Panc1 (cell line): ENCODE measurements at regions not wholly inside any gene's neighbourhood (a gene's known extent, or its start where the extent isn't known, plus 50 kb on each side); places are given as distances from the start of the nearest gene placed in this dataset.

Experiments used
- ATAC-seq: fragments of 200-7000 bp; cut with Tn5 transposase; 2 replicates; pipeline ENCODE4 v1.9.1; 2020; ENCODE audit warnings: mild to moderate bottlenecking, moderate library complexity
- BruUV-seq: library from RNA; stranded (reverse); fragments of 400-500 nt; replicated peaks from 2 replicates; lab custom pipeline; 2021; lab: Mats Ljungman, UMichigan
- CTCF ChIA-PET: fragments of 300-600 bp; sonication (Branson Sonifier 250); formaldehyde crosslinking; loops from one replicate; lab custom pipeline; 2022; ENCODE audit warnings: antibody characterized with exemption; lab: Charles Lee
- POLR2A ChIA-PET: fragments of 300-600 bp; sonication (Branson Sonifier 250); formaldehyde crosslinking; loops from one replicate; lab custom pipeline; 2022; ENCODE audit warnings: antibody characterized with exemption; lab: Charles Lee
- DNase-seq: peaks from one replicate; pipeline ENCODE4 v3.0.0-alpha.2; 2010; ENCODE audit warnings: low read depth, low spot score
- H3K27ac ChIP-seq: 2 replicates; pipeline ENCODE4 v1.5.1; 2011; ENCODE audit warnings: mild to moderate bottlenecking, low read length, inconsistent platforms
- H3K27me3 ChIP-seq: fragments of 200-500 bp; sonication (Bioruptor generic); 2 replicates; pipeline ENCODE4 v1.6.0; 2014; ENCODE audit warnings: low read length, inconsistent platforms; ENCODE audit not compliant: control insufficient read depth, insufficient read depth
- H3K36me3 ChIP-seq: fragments of 200-500 bp; sonication (Bioruptor generic); 2 replicates; pipeline ENCODE4 v1.5.1; 2014; ENCODE audit warnings: inconsistent platforms, mild to moderate bottlenecking, low read length, moderate library complexity; ENCODE audit not compliant: control insufficient read depth, insufficient read depth
- H3K4me1 ChIP-seq: 2 replicates; pipeline ENCODE4 v1.5.1; 2011; ENCODE audit warnings: inconsistent platforms, mild to moderate bottlenecking, low read length, moderate library complexity; ENCODE audit not compliant: control insufficient read depth, insufficient read depth
- H3K4me3 ChIP-seq, 2 experiments: 2 replicates each; pipeline ENCODE4 v1.5.1; 2011 to 2012; ENCODE audit warnings: low read depth in 2 of 2, low read length in 2 of 2, mild to moderate bottlenecking in 2 of 2, inconsistent platforms in 1 of 2, moderate library complexity in 1 of 2
- H3K9me3 ChIP-seq: fragments of 200-500 bp; sonication (Bioruptor generic); 2 replicates; pipeline ENCODE4 v1.5.1; 2014; ENCODE audit warnings: low read depth, mild to moderate bottlenecking, inconsistent platforms, low read length, moderate library complexity; ENCODE audit not compliant: control insufficient read depth, insufficient read depth
- POLR2AphosphoS5 ChIP-seq: IDR thresholded peaks from 2 replicates; pipeline ENCODE4 v1.6.1; 2012; ENCODE audit warnings: mild to moderate bottlenecking, low read depth, low read length, moderate library complexity
- REST ChIP-seq, 2 experiments: IDR thresholded peaks; 2 replicates each; pipeline ENCODE4 v1.6.1; 2011 to 2012; ENCODE audit warnings: low read depth in 2 of 2, control low read depth in 1 of 2, low read length in 1 of 2, mild to moderate bottlenecking in 1 of 2, moderate library complexity in 1 of 2; ENCODE audit not compliant: insufficient read depth in 1 of 2
- SIN3A ChIP-seq: IDR thresholded peaks from 2 replicates; pipeline ENCODE4 v1.6.1; 2012; ENCODE audit warnings: low read depth, mild to moderate bottlenecking, low read length, moderate library complexity, borderline replicate concordance; ENCODE audit not compliant: insufficient read depth
- TCF7L2 ChIP-seq: IDR thresholded peaks from 2 replicates; pipeline ENCODE4 v1.6.1; 2011; ENCODE audit warnings: mild to moderate bottlenecking, low read depth, low read length, inconsistent platforms
- in situ Hi-C: cut with HindIII; loops from 2 replicates; pipeline ENCODE4 v1.10.0; 2016; ENCODE audit warnings: low sequenced_read_pairs, low pct_unique_long_range_greater_than_20kb
- intact Hi-C: fragments of 100-400 bp; cut with micrococcal nuclease; formaldehyde crosslinking; loops from one replicate; pipeline ENCODE4 v1.10.0; 2022; ENCODE audit not compliant: unreplicated experiment
- TF ChIP-seq, protein P1 (sequence below): fragments of 450-650 bp; IDR thresholded peaks from 2 replicates; pipeline ENCODE4 v1.5.1; 2017; ENCODE audit warnings: mild to moderate bottlenecking

- Histone ChIP-seq H3K9me3 (no peaks in the 10 kb centered on the region), H3K36me3 (no peaks in the 10 kb centered on the region), H3K4me1 (no peaks in the 10 kb centered on the region), H3K4me3 (no peak overlapping the region), H3K27me3 (no peaks in the 10 kb centered on the region), H3K27ac (no peak overlapping the region)
- DNase-seq (no peak), ATAC-seq (no peak)
- no TSS peak for BruUV-seq
- in situ Hi-C loops (no loop called here), intact Hi-C loops (no loop called here)
- TF ChIP-seq TCF7L2 (no peak), REST (IDR thresholded peaks at IDR 0.05; ENCODE audit: insufficient read depth in 1 of 2, low read depth in 2 of 2, low read length in 1 of 2) (no peak), SIN3A (no peak), POLR2AphosphoS5 (no peak)
- TF ChIP-seq, protein P1, sequence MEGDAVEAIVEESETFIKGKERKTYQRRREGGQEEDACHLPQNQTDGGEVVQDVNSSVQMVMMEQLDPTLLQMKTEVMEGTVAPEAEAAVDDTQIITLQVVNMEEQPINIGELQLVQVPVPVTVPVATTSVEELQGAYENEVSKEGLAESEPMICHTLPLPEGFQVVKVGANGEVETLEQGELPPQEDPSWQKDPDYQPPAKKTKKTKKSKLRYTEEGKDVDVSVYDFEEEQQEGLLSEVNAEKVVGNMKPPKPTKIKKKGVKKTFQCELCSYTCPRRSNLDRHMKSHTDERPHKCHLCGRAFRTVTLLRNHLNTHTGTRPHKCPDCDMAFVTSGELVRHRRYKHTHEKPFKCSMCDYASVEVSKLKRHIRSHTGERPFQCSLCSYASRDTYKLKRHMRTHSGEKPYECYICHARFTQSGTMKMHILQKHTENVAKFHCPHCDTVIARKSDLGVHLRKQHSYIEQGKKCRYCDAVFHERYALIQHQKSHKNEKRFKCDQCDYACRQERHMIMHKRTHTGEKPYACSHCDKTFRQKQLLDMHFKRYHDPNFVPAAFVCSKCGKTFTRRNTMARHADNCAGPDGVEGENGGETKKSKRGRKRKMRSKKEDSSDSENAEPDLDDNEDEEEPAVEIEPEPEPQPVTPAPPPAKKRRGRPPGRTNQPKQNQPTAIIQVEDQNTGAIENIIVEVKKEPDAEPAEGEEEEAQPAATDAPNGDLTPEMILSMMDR, result no peak
- ChIA-PET CTCF (no interaction called here), POLR2A (no interaction called here)
Measured at GRCh38 chr4:60637976-60638375, 562.1 kb upstream of the ADGRL3 start.

DNA sequence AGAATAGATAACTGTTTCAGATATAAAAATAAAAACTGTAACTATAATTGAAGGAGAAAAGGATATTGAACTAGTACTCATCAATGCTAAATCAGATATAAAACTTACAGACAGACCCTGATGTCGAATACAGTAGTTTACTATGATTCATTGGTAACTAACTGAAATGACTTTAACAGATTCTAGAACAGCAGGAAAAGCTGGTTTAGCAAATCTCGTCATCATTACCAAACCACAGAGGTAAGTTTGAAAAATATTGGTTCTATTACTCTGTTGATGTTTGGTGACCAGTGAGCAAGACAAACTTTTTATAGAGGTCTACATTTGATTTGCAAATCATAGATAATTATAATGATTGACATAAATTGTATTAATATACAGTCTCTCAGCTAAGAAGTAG lies 551.4 kb upstream of the ADGRL3 start:
- DNase-seq (no peak), ATAC-seq (no peak)
- intact Hi-C loops (no loop called here), in situ Hi-C loops (no loop called here)
- Histone ChIP-seq H3K27ac (no peak overlapping the region), H3K27me3 (no peaks in the 10 kb centered on the region), H3K36me3 (no peaks in the 10 kb centered on the region), H3K4me3 (no peak overlapping the region), H3K4me1 (no peaks in the 10 kb centered on the region), H3K9me3 (no peaks in the 10 kb centered on the region)
- POLR2A ChIA-PET, result no interaction called here
- CTCF ChIA-PET, result interaction anchor here (0.6 kb wide), 1 partner anchor 136 kb away, joined by 4 read pairs; no protein-coding TSS in a partner anchor
- TF ChIP-seq POLR2AphosphoS5 (no peak), TCF7L2 (no peak), REST (IDR thresholded peaks at IDR 0.05; ENCODE audit: insufficient read depth in 1 of 2, low read depth in 2 of 2, low read length in 1 of 2) (no peak)
- TF ChIP-seq, protein P1, result no peak
- no TSS peak for BruUV-seq
